ENCODE measurements at regions not wholly inside any gene's neighbourhood (a gene's known extent, or its start where the extent isn't known, plus 50 kb on each side); places are given as distances from the start of the nearest gene placed in this dataset.
"Not testable (repeated sequence)": the region's sequence is repeated elsewhere in the genome, so short reads cannot be mapped to it uniquely, and the experiment has no call there.

GRCh38 chr16:72729552-72729951 is 318.4 kb downstream of the ZFHX3 start:
- TF ChIP-seq, protein P1, sequence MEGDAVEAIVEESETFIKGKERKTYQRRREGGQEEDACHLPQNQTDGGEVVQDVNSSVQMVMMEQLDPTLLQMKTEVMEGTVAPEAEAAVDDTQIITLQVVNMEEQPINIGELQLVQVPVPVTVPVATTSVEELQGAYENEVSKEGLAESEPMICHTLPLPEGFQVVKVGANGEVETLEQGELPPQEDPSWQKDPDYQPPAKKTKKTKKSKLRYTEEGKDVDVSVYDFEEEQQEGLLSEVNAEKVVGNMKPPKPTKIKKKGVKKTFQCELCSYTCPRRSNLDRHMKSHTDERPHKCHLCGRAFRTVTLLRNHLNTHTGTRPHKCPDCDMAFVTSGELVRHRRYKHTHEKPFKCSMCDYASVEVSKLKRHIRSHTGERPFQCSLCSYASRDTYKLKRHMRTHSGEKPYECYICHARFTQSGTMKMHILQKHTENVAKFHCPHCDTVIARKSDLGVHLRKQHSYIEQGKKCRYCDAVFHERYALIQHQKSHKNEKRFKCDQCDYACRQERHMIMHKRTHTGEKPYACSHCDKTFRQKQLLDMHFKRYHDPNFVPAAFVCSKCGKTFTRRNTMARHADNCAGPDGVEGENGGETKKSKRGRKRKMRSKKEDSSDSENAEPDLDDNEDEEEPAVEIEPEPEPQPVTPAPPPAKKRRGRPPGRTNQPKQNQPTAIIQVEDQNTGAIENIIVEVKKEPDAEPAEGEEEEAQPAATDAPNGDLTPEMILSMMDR (conservative IDR thresholded peaks at IDR 0.05), result not testable (repeated sequence)
- not testable (repeated sequence) for TF ChIP-seq ZFX (IDR thresholded peaks at IDR 0.05)

All from C4-2B (cell line).